KMS-11 (cell line): ENCODE measurements at regions not wholly inside any gene's neighbourhood (a gene's known extent, or its start where the extent isn't known, plus 50 kb on each side); places are given as distances from the start of the nearest gene placed in this dataset.

Experiments used
- H2AFZ ChIP-seq: fragments of 200-600 bp; sonication (generic); 2 replicates; pipeline ENCODE4 v1.6.1; 2016; ENCODE audit warnings: antibody characterized with exemption, mixed run types, low read depth
- H3K27ac ChIP-seq: fragments of 200-600 bp; sonication (generic); 2 replicates; pipeline ENCODE4 v1.6.1; 2016; ENCODE audit warnings: mild to moderate bottlenecking, mixed run types
- H3K27me3 ChIP-seq: fragments of 200-600 bp; sonication (generic); 2 replicates; pipeline ENCODE4 v1.6.1; 2017; ENCODE audit warnings: mild to moderate bottlenecking, low read depth, mixed run types, moderate library complexity; ENCODE audit not compliant: insufficient read depth
- H3K36me3 ChIP-seq: fragments of 200-600 bp; sonication (generic); 2 replicates; pipeline ENCODE4 v1.6.1; 2017; ENCODE audit warnings: mild to moderate bottlenecking, mixed run types; ENCODE audit not compliant: insufficient read depth
- H3K4me1 ChIP-seq: fragments of 200-600 bp; sonication (generic); 2 replicates; pipeline ENCODE4 v1.6.1; 2016; ENCODE audit warnings: mild to moderate bottlenecking, low read depth, mixed run types; ENCODE audit not compliant: poor library complexity, severe bottlenecking
- H3K4me2 ChIP-seq: fragments of 200-600 bp; sonication (generic); 2 replicates; pipeline ENCODE4 v1.7.0; 2016; ENCODE audit warnings: mild to moderate bottlenecking, mixed run types
- H3K4me3 ChIP-seq: fragments of 200-600 bp; sonication (generic); IDR thresholded peaks from 2 replicates; pipeline ENCODE4 v1.6.1; 2017; ENCODE audit warnings: low read depth, low read length, mixed read lengths; ENCODE audit not compliant: insufficient read depth
- H3K79me2 ChIP-seq: fragments of 200-600 bp; sonication (generic); 2 replicates; pipeline ENCODE4 v1.6.1; 2016; ENCODE audit warnings: low read depth, mixed run types; ENCODE audit not compliant: insufficient read depth
- H3K9ac ChIP-seq: fragments of 200-600 bp; sonication (generic); 2 replicates; pipeline ENCODE4 v1.6.1; 2016; ENCODE audit warnings: mild to moderate bottlenecking, mixed run types
- H4K20me1 ChIP-seq: fragments of 200-600 bp; sonication (generic); 2 replicates; pipeline ENCODE4 v1.6.1; 2016; ENCODE audit warnings: mild to moderate bottlenecking, mixed run types; ENCODE audit not compliant: insufficient read depth
- CTCF ChIP-seq: fragments of 200-600 bp; sonication (generic); conservative IDR thresholded peaks from 2 replicates; pipeline ENCODE4 v1.6.1; 2017; ENCODE audit warnings: low read depth, mild to moderate bottlenecking, antibody characterized with exemption, low read length, moderate library complexity, mixed read lengths

GRCh38 chr11:129265125-129265788 lies 73.1 kb upstream of the ARHGAP32 start:
- Histone ChIP-seq H3K4me1 (no peaks in the 10 kb centered on the region), H3K27ac (no peak overlapping the region), H3K4me3 (no peak overlapping the region), H4K20me1 (no peaks in the 10 kb centered on the region), H2AFZ (no peak overlapping the region), H3K79me2 (no peaks in the 10 kb centered on the region), H3K36me3 (no peaks in the 10 kb centered on the region), H3K27me3 (no peaks in the 10 kb centered on the region), H3K4me2 (no peak overlapping the region), H3K9ac (no peak overlapping the region)
- TF ChIP-seq CTCF, result no peak

- H3K27ac ChIP-seq, result no peak overlapping the region
- H3K79me2 ChIP-seq, result no peaks in the 10 kb centered on the region
- H4K20me1 ChIP-seq, result no peaks in the 10 kb centered on the region
- no peaks in the 10 kb centered on the region for H3K36me3 ChIP-seq
- H3K9ac ChIP-seq, result no peak overlapping the region
- H3K27me3 ChIP-seq, result no peaks in the 10 kb centered on the region
- no peak overlapping the region for H3K4me2 ChIP-seq
- no peaks in the 10 kb centered on the region for H3K4me1 ChIP-seq
- TF ChIP-seq CTCF, result no peak
- no peak overlapping the region for H2AFZ ChIP-seq
- H3K4me3 ChIP-seq, result no peak overlapping the region
Observed at GRCh38 chr11:129264114-129264513, 72.0 kb upstream of the ARHGAP32 start.

GRCh38 chr11:129260750-129261149 lies 68.6 kb upstream of the ARHGAP32 start:
- H3K9ac ChIP-seq, result no peak overlapping the region
- H3K4me2 ChIP-seq, result no peak overlapping the region
- no peak overlapping the region for H2AFZ ChIP-seq
- H3K36me3 ChIP-seq, result no peaks in the 10 kb centered on the region
- no peaks in the 10 kb centered on the region for H4K20me1 ChIP-seq
- no peak overlapping the region for H3K4me3 ChIP-seq
- no peaks in the 10 kb centered on the region for H3K4me1 ChIP-seq
- TF ChIP-seq CTCF, result no peak
- no peaks in the 10 kb centered on the region for H3K27me3 ChIP-seq
- no peaks in the 10 kb centered on the region for H3K79me2 ChIP-seq
- H3K27ac ChIP-seq, result no peak overlapping the region

- Histone ChIP-seq H3K4me2 (no peak overlapping the region), H3K79me2 (no peaks in the 10 kb centered on the region), H3K27me3 (no peaks in the 10 kb centered on the region), H3K9ac (no peak overlapping the region), H3K27ac (no peak overlapping the region), H4K20me1 (no peaks in the 10 kb centered on the region), H2AFZ (no peak overlapping the region), H3K36me3 (no peaks in the 10 kb centered on the region), H3K4me1 (no peaks in the 10 kb centered on the region), H3K4me3 (no peak overlapping the region)
- no peak for TF ChIP-seq CTCF
Observed at GRCh38 chr11:129259931-129260348, 67.8 kb upstream of the ARHGAP32 start.
